SHP77 (cell line): ENCODE measurements at regions not wholly inside any gene's neighbourhood (a gene's known extent, or its start where the extent isn't known, plus 50 kb on each side); places are given as distances from the start of the nearest gene placed in this dataset.

Experiments
- DNase-seq, 2 experiments: peaks; one replicate each; lab custom pipeline; 2025; lab: John Stamatoyannopoulos, UW

GRCh38 chr11:110028921-110029320, 64.3 kb upstream of the ZC3H12C start:
- no peak for DNase-seq

DNA sequence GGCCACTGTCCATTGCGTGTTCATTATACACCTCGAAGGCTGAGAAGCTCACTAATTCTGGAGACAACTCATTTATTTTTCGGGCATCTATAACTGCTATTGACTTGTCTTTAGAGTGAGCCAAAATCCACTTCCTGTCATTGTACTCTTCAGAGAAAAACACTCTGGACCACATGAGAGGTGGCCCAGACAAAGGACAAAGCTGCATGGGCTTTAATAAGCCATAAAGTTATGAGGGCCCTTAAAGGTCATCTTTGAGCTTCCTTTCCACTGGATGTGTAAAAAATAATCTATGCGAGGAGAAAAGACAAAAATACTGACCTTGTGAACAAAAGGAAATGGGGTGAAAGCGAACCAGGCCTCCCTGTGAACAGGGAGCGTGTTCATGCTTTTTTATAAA, 63.5 kb upstream of the ZC3H12C start:
- no peak for DNase-seq

- DNase-seq: no peak
These were observed 62.0 kb upstream of the ZC3H12C start for GRCh38 chr11:110031171-110031570.

DNA sequence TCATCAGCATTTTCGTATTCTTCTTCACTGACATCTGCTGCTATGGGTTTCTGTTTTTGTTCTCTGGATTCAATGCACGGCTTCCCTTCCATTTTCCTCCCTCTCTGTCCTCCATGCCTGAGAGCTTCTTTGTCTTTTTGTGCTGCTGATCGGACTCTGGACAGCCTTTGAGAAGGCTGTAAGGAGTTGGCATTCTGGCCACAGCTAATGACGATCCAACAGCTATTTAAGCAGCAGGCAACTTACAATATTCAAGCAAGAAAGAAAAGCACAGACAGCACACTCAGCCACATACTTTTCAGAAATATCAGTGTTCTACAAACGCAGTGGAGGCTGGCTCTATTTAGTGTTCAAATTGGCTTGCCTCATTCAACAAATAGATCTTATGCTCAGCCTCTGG, 60.9 kb upstream of the ZC3H12C start:
- no peak for DNase-seq

DNA sequence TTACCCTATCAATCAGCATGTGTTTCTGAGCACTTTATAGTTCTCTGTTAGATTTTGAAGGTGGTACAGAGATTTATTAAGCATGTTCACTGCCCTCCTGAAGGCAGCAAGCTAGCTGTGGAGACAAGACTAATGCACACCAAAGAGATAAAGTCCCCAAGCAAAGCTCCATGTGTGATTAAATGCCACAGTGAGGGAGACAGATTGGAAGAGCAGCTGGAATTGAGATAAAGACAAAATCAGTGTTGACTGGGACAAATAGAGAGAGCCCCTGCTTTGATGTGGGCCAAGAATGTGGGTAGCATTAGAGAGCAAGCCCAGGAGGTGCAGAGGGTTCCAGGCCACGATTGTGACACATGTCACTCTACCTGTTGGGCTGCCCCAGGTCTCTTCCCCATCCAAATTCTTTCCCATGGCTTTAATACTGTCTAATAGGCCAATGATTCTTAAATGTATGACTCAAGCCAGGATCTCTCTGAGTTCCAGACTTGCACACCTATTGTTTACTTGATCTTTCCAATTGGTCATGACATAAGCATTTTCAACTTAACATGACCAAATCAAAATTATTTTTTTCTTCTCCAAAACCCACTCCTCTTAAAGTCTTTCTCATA, 60.1 kb upstream of the ZC3H12C start:
- no peak for DNase-seq

DNA sequence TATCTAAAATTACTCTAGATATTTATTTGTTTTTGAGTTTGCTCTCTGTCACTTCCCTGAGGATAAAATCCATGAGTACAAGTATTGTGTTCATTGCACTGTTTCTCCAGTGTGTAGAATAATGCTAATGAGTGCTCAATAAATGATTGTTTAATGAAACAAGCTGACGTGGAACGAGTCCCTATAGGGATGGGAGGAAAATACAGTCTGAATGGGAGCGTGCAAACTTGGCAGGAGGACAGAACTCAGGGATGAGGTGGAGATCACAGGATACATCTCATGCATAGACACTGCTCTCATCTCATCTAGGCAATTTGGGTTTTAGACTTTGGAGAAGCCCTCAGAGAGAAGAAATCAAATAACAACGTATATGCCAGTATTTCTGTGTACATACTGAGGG, 58.4 kb upstream of the ZC3H12C start:
- no peak for DNase-seq

GRCh38 chr11:110035357-110035756, 57.8 kb upstream of the ZC3H12C start:
- DNase-seq: no peak

- DNase-seq: no peak
These were observed 55.0 kb upstream of the ZC3H12C start for GRCh38 chr11:110038201-110038600.
